ENCODE measurements at regions not wholly inside any gene's neighbourhood (a gene's known extent, or its start where the extent isn't known, plus 50 kb on each side); places are given as distances from the start of the nearest gene placed in this dataset.

DNA sequence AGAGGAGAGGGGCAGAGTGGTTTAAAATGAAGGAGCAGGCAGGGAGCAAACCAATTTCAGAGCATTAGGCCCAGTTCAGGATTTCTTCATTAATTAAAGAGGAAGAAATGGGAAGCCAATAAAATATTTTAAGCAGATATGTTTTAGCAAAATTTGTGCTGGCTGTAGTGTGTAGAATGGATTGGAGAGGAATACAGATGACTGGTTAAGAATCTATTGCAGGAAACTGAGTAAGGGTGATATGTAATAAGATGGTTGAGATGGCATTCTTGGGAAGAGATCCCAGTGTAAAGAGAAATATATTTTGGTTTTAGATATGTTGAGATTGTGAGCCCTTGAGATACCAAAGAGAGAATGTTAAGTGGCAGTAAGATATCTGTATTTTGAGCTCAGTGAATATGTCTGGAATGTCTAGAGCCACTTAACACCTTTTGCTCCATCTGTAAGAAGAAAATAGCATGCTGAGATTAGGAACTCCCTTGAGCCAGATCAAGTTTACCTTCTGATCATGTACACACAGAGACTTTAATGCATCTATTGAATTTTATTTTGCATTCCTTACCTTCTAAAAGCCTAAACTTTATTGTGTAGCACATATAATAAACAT is 79.5 kb upstream of the SLC27A6 start:
- no peak for DNase-seq (ENCODE audit: extremely low spot score, unreplicated experiment)
- H3K27me3 Mint-ChIP-seq = no peaks in the 10 kb centered on the region
- no peak overlapping the region for H3K27ac Mint-ChIP-seq
- H3K9me3 Mint-ChIP-seq = peaks cover 4% of the 10 kb centered on the region
- H3K4me3 Mint-ChIP-seq = no peak overlapping the region
- H3K36me3 Mint-ChIP-seq = no peaks in the 10 kb centered on the region
- H3K4me1 Mint-ChIP-seq (ENCODE audit: unreplicated experiment) = no peaks in the 10 kb centered on the region
- TF ChIP-seq, protein P1, sequence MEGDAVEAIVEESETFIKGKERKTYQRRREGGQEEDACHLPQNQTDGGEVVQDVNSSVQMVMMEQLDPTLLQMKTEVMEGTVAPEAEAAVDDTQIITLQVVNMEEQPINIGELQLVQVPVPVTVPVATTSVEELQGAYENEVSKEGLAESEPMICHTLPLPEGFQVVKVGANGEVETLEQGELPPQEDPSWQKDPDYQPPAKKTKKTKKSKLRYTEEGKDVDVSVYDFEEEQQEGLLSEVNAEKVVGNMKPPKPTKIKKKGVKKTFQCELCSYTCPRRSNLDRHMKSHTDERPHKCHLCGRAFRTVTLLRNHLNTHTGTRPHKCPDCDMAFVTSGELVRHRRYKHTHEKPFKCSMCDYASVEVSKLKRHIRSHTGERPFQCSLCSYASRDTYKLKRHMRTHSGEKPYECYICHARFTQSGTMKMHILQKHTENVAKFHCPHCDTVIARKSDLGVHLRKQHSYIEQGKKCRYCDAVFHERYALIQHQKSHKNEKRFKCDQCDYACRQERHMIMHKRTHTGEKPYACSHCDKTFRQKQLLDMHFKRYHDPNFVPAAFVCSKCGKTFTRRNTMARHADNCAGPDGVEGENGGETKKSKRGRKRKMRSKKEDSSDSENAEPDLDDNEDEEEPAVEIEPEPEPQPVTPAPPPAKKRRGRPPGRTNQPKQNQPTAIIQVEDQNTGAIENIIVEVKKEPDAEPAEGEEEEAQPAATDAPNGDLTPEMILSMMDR (conservative IDR thresholded peaks at IDR 0.05) = no peak

DNA sequence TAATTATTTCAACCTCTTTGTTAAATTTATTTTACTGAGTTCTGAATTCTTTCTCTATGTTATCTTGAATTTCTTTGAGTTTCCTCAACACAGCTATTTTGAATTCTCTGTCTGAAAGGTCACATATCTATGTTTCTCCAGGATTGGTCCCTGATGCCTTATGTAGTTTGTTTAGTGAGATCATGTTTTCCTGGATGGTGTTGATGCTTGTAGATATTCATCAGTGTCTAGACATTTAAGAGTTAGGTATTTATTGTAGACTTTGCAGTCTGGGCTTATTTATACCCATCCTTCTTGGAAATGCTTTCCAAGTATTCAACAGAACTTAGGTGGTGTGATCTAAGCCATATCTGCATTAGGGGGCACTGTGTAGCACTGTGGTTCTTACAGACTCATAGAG is 70.2 kb upstream of the SLC27A6 start:
- Mint-ChIP-seq H3K9me3 (no peaks in the 10 kb centered on the region), H3K4me1 (ENCODE audit: unreplicated experiment) (peaks cover 4% of the 10 kb centered on the region), H3K36me3 (no peaks in the 10 kb centered on the region), H3K27me3 (no peaks in the 10 kb centered on the region), H3K27ac (no peak overlapping the region), H3K4me3 (no peak overlapping the region)
- TF ChIP-seq, protein P1 (conservative IDR thresholded peaks at IDR 0.05) = no peak
- no peak for DNase-seq (ENCODE audit: extremely low spot score, unreplicated experiment)

DNA sequence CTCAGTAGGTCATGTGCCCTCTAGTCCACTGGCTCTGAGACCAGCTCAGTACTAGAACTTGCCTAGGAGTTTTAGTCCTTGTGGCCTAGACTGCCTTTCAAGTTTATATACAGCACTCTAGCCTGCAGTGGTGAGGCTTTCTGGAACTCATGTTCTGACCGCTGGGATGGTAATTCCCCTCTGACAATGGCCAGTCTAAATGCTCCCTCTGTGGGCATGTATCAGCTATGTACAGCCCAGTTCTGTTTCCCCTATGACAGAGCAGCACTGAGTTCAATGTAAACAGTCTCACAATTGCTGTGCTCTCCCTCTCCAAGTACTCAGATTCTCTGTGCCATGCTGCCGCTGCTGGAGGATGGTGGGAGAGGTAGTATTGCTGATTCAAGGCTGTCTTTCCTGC is 68.6 kb upstream of the SLC27A6 start:
- Mint-ChIP-seq H3K4me3 (no peak overlapping the region), H3K36me3 (no peaks in the 10 kb centered on the region), H3K27ac (no peak overlapping the region), H3K9me3 (no peaks in the 10 kb centered on the region), H3K4me1 (ENCODE audit: unreplicated experiment) (peaks cover 4% of the 10 kb centered on the region), H3K27me3 (no peaks in the 10 kb centered on the region)
- no peak for DNase-seq (ENCODE audit: extremely low spot score, unreplicated experiment)
- TF ChIP-seq, protein P1 (conservative IDR thresholded peaks at IDR 0.05) = no peak

GRCh38 chr5:128903550-128903949 is 61.7 kb upstream of the SLC27A6 start:
- H3K27ac Mint-ChIP-seq = no peak overlapping the region
- DNase-seq (ENCODE audit: extremely low spot score, unreplicated experiment) = no peak
- no peak overlapping the region for H3K4me3 Mint-ChIP-seq
- TF ChIP-seq, protein P1 (conservative IDR thresholded peaks at IDR 0.05) = no peak
- no peaks in the 10 kb centered on the region for H3K36me3 Mint-ChIP-seq
- no peaks in the 10 kb centered on the region for H3K27me3 Mint-ChIP-seq
- no peaks in the 10 kb centered on the region for H3K9me3 Mint-ChIP-seq
- no peaks in the 10 kb centered on the region for H3K4me1 Mint-ChIP-seq (ENCODE audit: unreplicated experiment)

DNA sequence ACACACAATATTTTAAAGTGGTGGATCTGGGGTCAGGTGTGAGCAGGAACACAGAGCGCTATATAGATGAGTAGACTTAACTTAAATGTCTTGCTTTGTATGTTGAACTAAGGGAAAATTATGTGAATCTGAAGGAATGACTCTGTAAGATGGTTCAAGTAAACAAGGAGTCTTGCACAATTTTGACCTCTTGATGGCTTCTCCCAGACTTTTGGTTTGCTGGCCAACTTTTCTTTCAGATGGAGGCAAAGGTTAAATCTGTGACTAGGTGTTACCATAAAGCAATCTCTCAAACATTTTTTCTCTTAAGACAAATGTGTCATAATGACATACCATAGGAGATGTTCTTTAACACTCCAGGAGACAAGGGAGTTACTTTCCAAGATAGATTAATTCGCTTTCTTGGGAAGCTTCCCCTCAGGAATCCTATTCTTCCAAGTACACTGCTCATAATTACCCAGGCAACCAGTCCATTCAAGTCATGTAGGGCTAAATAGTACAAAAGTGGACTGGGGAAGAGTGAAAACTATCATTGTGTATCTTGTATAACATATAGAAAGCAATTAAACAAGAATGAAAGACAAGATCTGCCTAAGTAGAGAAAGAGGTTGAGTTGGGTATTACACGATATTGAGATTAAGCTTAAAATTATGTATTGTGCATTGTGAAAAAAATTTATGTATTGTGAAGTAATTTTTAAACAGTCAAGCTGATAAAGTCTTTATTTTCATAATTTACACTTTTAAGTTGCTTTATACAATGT is 60.3 kb upstream of the SLC27A6 start:
- DNase-seq (ENCODE audit: extremely low spot score, unreplicated experiment) = no peak
- Mint-ChIP-seq H3K9me3 (no peaks in the 10 kb centered on the region), H3K27me3 (no peaks in the 10 kb centered on the region), H3K27ac (no peak overlapping the region), H3K4me1 (ENCODE audit: unreplicated experiment) (no peaks in the 10 kb centered on the region), H3K36me3 (no peaks in the 10 kb centered on the region), H3K4me3 (no peak overlapping the region)
- TF ChIP-seq, protein P1 (conservative IDR thresholded peaks at IDR 0.05) = no peak
